ENCODE measurements at regions not wholly inside any gene's neighbourhood (a gene's known extent, or its start where the extent isn't known, plus 50 kb on each side); places are given as distances from the start of the nearest gene placed in this dataset.

- H3K4me1 ChIP-seq (ENCODE audit: insufficient read depth, low read length, poor library complexity, severe bottlenecking) = peaks cover 11% of the 10 kb centered on the region
- H3K4me3 ChIP-seq (ENCODE audit: low read depth, low read length, poor library complexity, severe bottlenecking) = no peak overlapping the region
- intact Hi-C loops (cut with micrococcal nuclease; ENCODE audit: unreplicated experiment) = loop anchor here (1.0 to 5.0 kb wide), 3 partner anchors 58 to 173 kb away; no protein-coding TSS in a partner anchor
- ChIA-PET CTCF (interaction anchor here (0.7 kb wide), 1 partner anchor 1503 kb away, joined by 7 read pairs; no protein-coding TSS in a partner anchor), POLR2A (ENCODE audit: low non-redundant PET) (no interaction called here)
- no peaks in the 10 kb centered on the region for H3K27me3 ChIP-seq (replicated peaks; ENCODE audit: insufficient read depth, low read depth, low read length, poor library complexity)
- DNase-seq (ENCODE audit: low spot score) = no peak
- TF ChIP-seq EZH2 (IDR thresholded peaks at IDR 0.05; ENCODE audit: borderline replicate concordance, low read depth, low read length, poor library complexity, severe bottlenecking) = no peak
- TF ChIP-seq, protein P1, sequence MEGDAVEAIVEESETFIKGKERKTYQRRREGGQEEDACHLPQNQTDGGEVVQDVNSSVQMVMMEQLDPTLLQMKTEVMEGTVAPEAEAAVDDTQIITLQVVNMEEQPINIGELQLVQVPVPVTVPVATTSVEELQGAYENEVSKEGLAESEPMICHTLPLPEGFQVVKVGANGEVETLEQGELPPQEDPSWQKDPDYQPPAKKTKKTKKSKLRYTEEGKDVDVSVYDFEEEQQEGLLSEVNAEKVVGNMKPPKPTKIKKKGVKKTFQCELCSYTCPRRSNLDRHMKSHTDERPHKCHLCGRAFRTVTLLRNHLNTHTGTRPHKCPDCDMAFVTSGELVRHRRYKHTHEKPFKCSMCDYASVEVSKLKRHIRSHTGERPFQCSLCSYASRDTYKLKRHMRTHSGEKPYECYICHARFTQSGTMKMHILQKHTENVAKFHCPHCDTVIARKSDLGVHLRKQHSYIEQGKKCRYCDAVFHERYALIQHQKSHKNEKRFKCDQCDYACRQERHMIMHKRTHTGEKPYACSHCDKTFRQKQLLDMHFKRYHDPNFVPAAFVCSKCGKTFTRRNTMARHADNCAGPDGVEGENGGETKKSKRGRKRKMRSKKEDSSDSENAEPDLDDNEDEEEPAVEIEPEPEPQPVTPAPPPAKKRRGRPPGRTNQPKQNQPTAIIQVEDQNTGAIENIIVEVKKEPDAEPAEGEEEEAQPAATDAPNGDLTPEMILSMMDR (conservative IDR thresholded peaks at IDR 0.05; ENCODE audit: low read depth, low read length) = no peak
- no peak overlapping the region for H3K27ac ChIP-seq (ENCODE audit: low read depth, low read length, poor library complexity, severe bottlenecking)
- H3K36me3 ChIP-seq (ENCODE audit: insufficient read depth, low read length, poor library complexity, severe bottlenecking) = no peaks in the 10 kb centered on the region
- no peaks in the 10 kb centered on the region for H3K9me3 ChIP-seq (ENCODE audit: low read depth, low read length, poor library complexity, severe bottlenecking)
- BruUV-seq (replicated peaks) = no TSS peak
These were observed 71.8 kb upstream of the ALDH1A1 start for GRCh38 chr9:73024601-73025034.

DNA sequence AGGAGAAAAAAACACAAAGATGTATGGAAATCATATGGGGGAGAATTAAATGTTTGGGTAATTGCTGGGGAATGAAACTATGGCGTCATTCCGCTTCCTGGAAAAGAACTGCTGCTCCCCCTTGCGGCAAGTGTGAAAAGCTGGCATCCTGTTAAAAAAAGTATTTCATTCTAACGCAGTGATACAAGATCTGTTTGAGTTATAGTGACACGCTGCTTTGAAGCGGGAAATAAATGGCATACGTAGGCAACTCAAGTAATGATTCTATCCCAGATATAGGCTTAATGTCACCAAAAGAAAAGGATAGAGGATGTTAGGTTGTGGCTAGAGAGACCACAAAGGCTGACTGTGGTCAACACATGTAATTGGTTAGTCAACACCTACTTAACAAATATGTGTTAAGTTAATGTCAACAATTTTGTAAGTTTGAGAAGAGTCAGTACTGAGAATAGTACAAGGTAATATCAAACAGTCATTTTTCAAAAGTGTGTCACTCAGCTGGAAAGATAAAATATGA, 70.2 kb upstream of the ALDH1A1 start:
- peak; percentile 87 for DNase-seq (ENCODE audit: low spot score)
- peak overlapping the region; percentile 14 for H3K27ac ChIP-seq (ENCODE audit: low read depth, low read length, poor library complexity, severe bottlenecking)
- H3K27me3 ChIP-seq (replicated peaks; ENCODE audit: insufficient read depth, low read depth, low read length, poor library complexity) = no peaks in the 10 kb centered on the region
- no peak for TF ChIP-seq EZH2 (IDR thresholded peaks at IDR 0.05; ENCODE audit: borderline replicate concordance, low read depth, low read length, poor library complexity, severe bottlenecking)
- TF ChIP-seq, protein P1 (conservative IDR thresholded peaks at IDR 0.05; ENCODE audit: low read depth, low read length) = peak; percentile 93
- intact Hi-C loops (cut with micrococcal nuclease; ENCODE audit: unreplicated experiment) = loop anchor here (1.0 to 5.0 kb wide), 3 partner anchors 152 to 166 kb away; no protein-coding TSS in a partner anchor
- no peaks in the 10 kb centered on the region for H3K36me3 ChIP-seq (ENCODE audit: insufficient read depth, low read length, poor library complexity, severe bottlenecking)
- CTCF ChIA-PET = interaction anchor here (1.9 to 2.3 kb wide), 3 partner anchors 151 to 177 kb away, joined by 5 to 18 read pairs (median 11); no protein-coding TSS in a partner anchor
- POLR2A ChIA-PET (ENCODE audit: low non-redundant PET) = no interaction called here
- no TSS peak for BruUV-seq (replicated peaks)
- H3K4me1 ChIP-seq (ENCODE audit: insufficient read depth, low read length, poor library complexity, severe bottlenecking) = peaks cover 11% of the 10 kb centered on the region
- H3K9me3 ChIP-seq (ENCODE audit: low read depth, low read length, poor library complexity, severe bottlenecking) = peaks cover 5% of the 10 kb centered on the region
- peak overlapping the region; percentile 12 for H3K4me3 ChIP-seq (ENCODE audit: low read depth, low read length, poor library complexity, severe bottlenecking)

GRCh38 chr9:73022353-73022752, 69.5 kb upstream of the ALDH1A1 start:
- intact Hi-C loops (cut with micrococcal nuclease; ENCODE audit: unreplicated experiment) = loop anchor here (5.0 kb wide), 1 partner anchor 160 kb away; no protein-coding TSS in a partner anchor

More at GRCh38 chr9:73022353-73022752, 69.5 kb upstream of the ALDH1A1 start:
- no TSS peak for BruUV-seq (replicated peaks)
- Histone ChIP-seq H3K27ac (ENCODE audit: low read depth, low read length, poor library complexity, severe bottlenecking) (no peak overlapping the region), H3K4me1 (ENCODE audit: insufficient read depth, low read length, poor library complexity, severe bottlenecking) (peaks cover 11% of the 10 kb centered on the region), H3K4me3 (ENCODE audit: low read depth, low read length, poor library complexity, severe bottlenecking) (no peak overlapping the region), H3K9me3 (ENCODE audit: low read depth, low read length, poor library complexity, severe bottlenecking) (peaks cover 6% of the 10 kb centered on the region), H3K27me3 (replicated peaks; ENCODE audit: insufficient read depth, low read depth, low read length, poor library complexity) (no peaks in the 10 kb centered on the region), H3K36me3 (ENCODE audit: insufficient read depth, low read length, poor library complexity, severe bottlenecking) (no peaks in the 10 kb centered on the region)
- POLR2A ChIA-PET (ENCODE audit: low non-redundant PET) = no interaction called here
- CTCF ChIA-PET = interaction anchor here (0.6 to 2.3 kb wide), 4 partner anchors 150 to 740 kb away, joined by 3 to 18 read pairs (median 8); no protein-coding TSS in a partner anchor
- TF ChIP-seq EZH2 (IDR thresholded peaks at IDR 0.05; ENCODE audit: borderline replicate concordance, low read depth, low read length, poor library complexity, severe bottlenecking) = no peak
- TF ChIP-seq, protein P1 (conservative IDR thresholded peaks at IDR 0.05; ENCODE audit: low read depth, low read length) = no peak
- DNase-seq (ENCODE audit: low spot score) = no peak
